Tibial artery (tissue), 4 donors: ENCODE measurements at regions not wholly inside any gene's neighbourhood (a gene's known extent, or its start where the extent isn't known, plus 50 kb on each side); places are given as distances from the start of the nearest gene placed in this dataset.

Experiments used
- DNase-seq, 2 donors: peaks; one replicate each; pipeline ENCODE4 v3.0.0-alpha.2; 2019
- H3K27ac ChIP-seq, 2 donors: fragments of 200-600 bp; sonication (generic) in 1 of 2; 1 replicate in 1 of 2; 2 replicates in 1 of 2; pipeline ENCODE4 v1.5.1; 2018 to 2019; ENCODE audit warnings: mild to moderate bottlenecking in 1 of 2
- H3K27me3 ChIP-seq, 2 donors: fragments of 200-600 bp; sonication (generic) in 1 of 2; one replicate each; pipeline versions ENCODE4 v1.5.1 to v1.6.0; 2016 to 2019
- H3K36me3 ChIP-seq, 3 donors: fragments of 200-600 bp; sonication (generic) in 2 of 3; one replicate each; pipeline ENCODE4 v1.5.1; 2016 to 2019; ENCODE audit warnings: mild to moderate bottlenecking in 2 of 3
- H3K4me1 ChIP-seq, 4 donors: fragments of 200-600 bp; sonication (generic) in 2 of 4; 1 replicate in 3 of 4; 2 replicates in 1 of 4; pipeline ENCODE4 v1.5.1; 2016 to 2019
- H3K4me3 ChIP-seq, 2 donors: fragments of 200-600 bp; sonication (generic) in 1 of 2; 1 replicate in 1 of 2; 2 replicates in 1 of 2; pipeline ENCODE4 v1.5.1; 2018 to 2019; ENCODE audit warnings: mild to moderate bottlenecking in 2 of 2
- H3K9me3 ChIP-seq, 3 donors: fragments of 200-600 bp; sonication (generic) in 1 of 3; one replicate each; pipeline ENCODE4 v1.5.1; 2016 to 2019
- intact Hi-C: fragments of 100-400 bp; cut with DNase I; formaldehyde crosslinking; loops from one replicate; pipeline ENCODE4 v1.15.0; 2023; ENCODE audit warnings: low total_unique reads
- TF ChIP-seq, protein P1 (sequence below), 2 experiments: fragments of 200-600 bp in 1 of 2; fragments of 450-650 bp in 1 of 2; IDR thresholded peaks; one replicate each; pipeline ENCODE4 v1.5.1; 2017 to 2019; ENCODE audit warnings: antibody characterized with exemption in 2 of 2, mild to moderate bottlenecking in 1 of 2, moderate library complexity in 1 of 2

DNA sequence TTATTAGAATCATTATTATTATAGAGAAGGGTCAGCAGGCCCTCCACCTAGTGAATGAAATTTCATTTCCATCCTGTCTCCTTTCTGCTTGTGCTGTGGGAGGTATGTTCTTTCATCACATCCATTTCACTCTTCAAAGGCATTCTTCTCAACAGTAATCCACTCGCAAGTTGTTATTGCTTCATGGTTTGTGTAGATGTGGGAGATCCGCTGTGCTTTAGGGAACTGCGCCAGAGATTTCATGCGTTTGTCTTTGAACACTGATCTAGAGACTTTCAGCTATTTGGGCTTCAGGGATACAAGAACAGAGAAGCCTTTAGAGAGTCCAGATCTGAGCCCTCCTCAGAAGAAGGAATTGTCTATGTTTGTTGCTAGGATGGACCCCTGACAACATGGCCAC, 53.5 kb upstream of the PUDP start:
- H3K36me3 ChIP-seq: no peaks in the 10 kb centered on the region
- TF ChIP-seq, protein P1, sequence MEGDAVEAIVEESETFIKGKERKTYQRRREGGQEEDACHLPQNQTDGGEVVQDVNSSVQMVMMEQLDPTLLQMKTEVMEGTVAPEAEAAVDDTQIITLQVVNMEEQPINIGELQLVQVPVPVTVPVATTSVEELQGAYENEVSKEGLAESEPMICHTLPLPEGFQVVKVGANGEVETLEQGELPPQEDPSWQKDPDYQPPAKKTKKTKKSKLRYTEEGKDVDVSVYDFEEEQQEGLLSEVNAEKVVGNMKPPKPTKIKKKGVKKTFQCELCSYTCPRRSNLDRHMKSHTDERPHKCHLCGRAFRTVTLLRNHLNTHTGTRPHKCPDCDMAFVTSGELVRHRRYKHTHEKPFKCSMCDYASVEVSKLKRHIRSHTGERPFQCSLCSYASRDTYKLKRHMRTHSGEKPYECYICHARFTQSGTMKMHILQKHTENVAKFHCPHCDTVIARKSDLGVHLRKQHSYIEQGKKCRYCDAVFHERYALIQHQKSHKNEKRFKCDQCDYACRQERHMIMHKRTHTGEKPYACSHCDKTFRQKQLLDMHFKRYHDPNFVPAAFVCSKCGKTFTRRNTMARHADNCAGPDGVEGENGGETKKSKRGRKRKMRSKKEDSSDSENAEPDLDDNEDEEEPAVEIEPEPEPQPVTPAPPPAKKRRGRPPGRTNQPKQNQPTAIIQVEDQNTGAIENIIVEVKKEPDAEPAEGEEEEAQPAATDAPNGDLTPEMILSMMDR (IDR thresholded peaks at IDR 0.05): no peak
- no peak overlapping the region for H3K27ac ChIP-seq
- DNase-seq: no peak
- H3K4me3 ChIP-seq: no peak overlapping the region
- H3K27me3 ChIP-seq: no peaks in the 10 kb centered on the region
- intact Hi-C loops: no loop called here
- no peaks in the 10 kb centered on the region for H3K9me3 ChIP-seq
- H3K4me1 ChIP-seq: no peaks in the 10 kb centered on the region

GRCh38 chrX:7198499-7198898, 50.5 kb upstream of the PUDP start:
- Histone ChIP-seq H3K9me3 (no peaks in the 10 kb centered on the region), H3K27ac (no peak overlapping the region), H3K4me1 (no peaks in the 10 kb centered on the region), H3K27me3 (no peaks in the 10 kb centered on the region), H3K36me3 (no peaks in the 10 kb centered on the region), H3K4me3 (no peak overlapping the region)
- intact Hi-C loops: no loop called here
- TF ChIP-seq, protein P1 (IDR thresholded peaks at IDR 0.05): no peak
- no peak for DNase-seq
